KMS-11 (cell line): ENCODE measurements at regions not wholly inside any gene's neighbourhood (a gene's known extent, or its start where the extent isn't known, plus 50 kb on each side); places are given as distances from the start of the nearest gene placed in this dataset.

Experiments
- H2AFZ ChIP-seq: fragments of 200-600 bp; sonication (generic); 2 replicates; pipeline ENCODE4 v1.6.1; 2016; ENCODE audit warnings: antibody characterized with exemption, mixed run types, low read depth
- H3K27ac ChIP-seq: fragments of 200-600 bp; sonication (generic); 2 replicates; pipeline ENCODE4 v1.6.1; 2016; ENCODE audit warnings: mild to moderate bottlenecking, mixed run types
- H3K27me3 ChIP-seq: fragments of 200-600 bp; sonication (generic); 2 replicates; pipeline ENCODE4 v1.6.1; 2017; ENCODE audit warnings: mild to moderate bottlenecking, low read depth, mixed run types, moderate library complexity; ENCODE audit not compliant: insufficient read depth
- H3K36me3 ChIP-seq: fragments of 200-600 bp; sonication (generic); 2 replicates; pipeline ENCODE4 v1.6.1; 2017; ENCODE audit warnings: mild to moderate bottlenecking, mixed run types; ENCODE audit not compliant: insufficient read depth
- H3K4me1 ChIP-seq: fragments of 200-600 bp; sonication (generic); 2 replicates; pipeline ENCODE4 v1.6.1; 2016; ENCODE audit warnings: mild to moderate bottlenecking, low read depth, mixed run types; ENCODE audit not compliant: poor library complexity, severe bottlenecking
- H3K4me2 ChIP-seq: fragments of 200-600 bp; sonication (generic); 2 replicates; pipeline ENCODE4 v1.7.0; 2016; ENCODE audit warnings: mild to moderate bottlenecking, mixed run types
- H3K4me3 ChIP-seq: fragments of 200-600 bp; sonication (generic); IDR thresholded peaks from 2 replicates; pipeline ENCODE4 v1.6.1; 2017; ENCODE audit warnings: low read depth, low read length, mixed read lengths; ENCODE audit not compliant: insufficient read depth
- H3K79me2 ChIP-seq: fragments of 200-600 bp; sonication (generic); 2 replicates; pipeline ENCODE4 v1.6.1; 2016; ENCODE audit warnings: low read depth, mixed run types; ENCODE audit not compliant: insufficient read depth
- H3K9ac ChIP-seq: fragments of 200-600 bp; sonication (generic); 2 replicates; pipeline ENCODE4 v1.6.1; 2016; ENCODE audit warnings: mild to moderate bottlenecking, mixed run types
- H4K20me1 ChIP-seq: fragments of 200-600 bp; sonication (generic); 2 replicates; pipeline ENCODE4 v1.6.1; 2016; ENCODE audit warnings: mild to moderate bottlenecking, mixed run types; ENCODE audit not compliant: insufficient read depth
- CTCF ChIP-seq: fragments of 200-600 bp; sonication (generic); conservative IDR thresholded peaks from 2 replicates; pipeline ENCODE4 v1.6.1; 2017; ENCODE audit warnings: low read depth, mild to moderate bottlenecking, antibody characterized with exemption, low read length, moderate library complexity, mixed read lengths

- no peak overlapping the region for H3K27ac ChIP-seq
- H3K4me1 ChIP-seq: no peaks in the 10 kb centered on the region
- no peaks in the 10 kb centered on the region for H3K27me3 ChIP-seq
- no peaks in the 10 kb centered on the region for H4K20me1 ChIP-seq
- H2AFZ ChIP-seq: no peak overlapping the region
- H3K36me3 ChIP-seq: no peaks in the 10 kb centered on the region
- no peak overlapping the region for H3K4me2 ChIP-seq
- no peaks in the 10 kb centered on the region for H3K79me2 ChIP-seq
- no peak overlapping the region for H3K9ac ChIP-seq
- TF ChIP-seq CTCF: no peak
- no peak overlapping the region for H3K4me3 ChIP-seq
Observed at GRCh38 chr10:78458983-78459638, 425.4 kb downstream of the RPS24 start.

GRCh38 chr10:78459639-78460037, 426.0 kb downstream of the RPS24 start:
- H3K27me3 ChIP-seq: no peaks in the 10 kb centered on the region
- no peaks in the 10 kb centered on the region for H3K36me3 ChIP-seq
- H3K4me1 ChIP-seq: no peaks in the 10 kb centered on the region
- no peak overlapping the region for H3K27ac ChIP-seq
- no peak overlapping the region for H3K4me3 ChIP-seq
- no peak overlapping the region for H3K9ac ChIP-seq
- no peaks in the 10 kb centered on the region for H4K20me1 ChIP-seq
- no peak overlapping the region for H2AFZ ChIP-seq
- no peak overlapping the region for H3K4me2 ChIP-seq
- TF ChIP-seq CTCF: no peak
- H3K79me2 ChIP-seq: no peaks in the 10 kb centered on the region

GRCh38 chr10:78460204-78460603, 426.5 kb downstream of the RPS24 start:
- Histone ChIP-seq H3K36me3 (no peaks in the 10 kb centered on the region), H3K27me3 (no peaks in the 10 kb centered on the region), H3K79me2 (no peaks in the 10 kb centered on the region), H4K20me1 (no peaks in the 10 kb centered on the region), H2AFZ (no peak overlapping the region), H3K4me3 (no peak overlapping the region), H3K27ac (no peak overlapping the region), H3K4me2 (no peak overlapping the region), H3K9ac (no peak overlapping the region), H3K4me1 (no peaks in the 10 kb centered on the region)
- no peak for TF ChIP-seq CTCF

- no peaks in the 10 kb centered on the region for H3K4me1 ChIP-seq
- H2AFZ ChIP-seq: no peak overlapping the region
- no peak for TF ChIP-seq CTCF
- H3K4me3 ChIP-seq: no peak overlapping the region
- H4K20me1 ChIP-seq: no peaks in the 10 kb centered on the region
- no peak overlapping the region for H3K9ac ChIP-seq
- H3K79me2 ChIP-seq: no peaks in the 10 kb centered on the region
- H3K4me2 ChIP-seq: no peak overlapping the region
- no peaks in the 10 kb centered on the region for H3K36me3 ChIP-seq
- no peak overlapping the region for H3K27ac ChIP-seq
- no peaks in the 10 kb centered on the region for H3K27me3 ChIP-seq
Observed at GRCh38 chr10:78461333-78461732, 427.7 kb downstream of the RPS24 start.
